ENCODE measurements at regions not wholly inside any gene's neighbourhood (a gene's known extent, or its start where the extent isn't known, plus 50 kb on each side); places are given as distances from the start of the nearest gene placed in this dataset.

DNA sequence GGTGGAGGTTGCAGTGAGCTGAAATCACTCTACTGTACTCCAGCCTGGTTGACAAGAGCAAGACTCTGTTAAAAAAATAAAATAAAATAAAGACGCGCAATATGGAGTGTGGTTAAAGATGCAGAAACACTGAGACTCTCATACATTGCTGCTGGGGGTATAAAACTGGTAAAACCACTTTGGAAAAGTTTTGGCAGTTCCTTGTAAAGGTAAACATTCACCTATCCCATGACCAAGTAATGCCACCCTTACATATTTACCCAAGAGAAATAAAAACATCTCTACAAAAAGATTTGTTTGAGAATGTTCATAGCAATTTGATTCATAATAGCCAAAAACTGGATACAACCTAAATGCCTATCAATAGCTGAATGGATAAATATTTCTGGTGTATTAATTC is 398.5 kb downstream of the PDCD6IP start:
- ATAC-seq: no peak
- WGBS, 3 donors: 98% methylated on average over 2 of the region's 2 CpGs
- Histone ChIP-seq H3K36me3 (ENCODE audit: insufficient read depth in 1 of 2, low read depth in 1 of 2) (no peaks in the 10 kb centered on the region), H3K4me1 (no peaks in the 10 kb centered on the region), H3K27me3 (ENCODE audit: insufficient read depth in 3 of 3, low read length in 2 of 3) (no peaks in the 10 kb centered on the region), H3K9me3 (no peaks in the 10 kb centered on the region), H3K4me3 (no peak overlapping the region), H3K27ac (no peak overlapping the region)
- intact Hi-C loops (cut with DNase I): no loop called here
- DNase-seq: no peak
- TF ChIP-seq, protein P1, sequence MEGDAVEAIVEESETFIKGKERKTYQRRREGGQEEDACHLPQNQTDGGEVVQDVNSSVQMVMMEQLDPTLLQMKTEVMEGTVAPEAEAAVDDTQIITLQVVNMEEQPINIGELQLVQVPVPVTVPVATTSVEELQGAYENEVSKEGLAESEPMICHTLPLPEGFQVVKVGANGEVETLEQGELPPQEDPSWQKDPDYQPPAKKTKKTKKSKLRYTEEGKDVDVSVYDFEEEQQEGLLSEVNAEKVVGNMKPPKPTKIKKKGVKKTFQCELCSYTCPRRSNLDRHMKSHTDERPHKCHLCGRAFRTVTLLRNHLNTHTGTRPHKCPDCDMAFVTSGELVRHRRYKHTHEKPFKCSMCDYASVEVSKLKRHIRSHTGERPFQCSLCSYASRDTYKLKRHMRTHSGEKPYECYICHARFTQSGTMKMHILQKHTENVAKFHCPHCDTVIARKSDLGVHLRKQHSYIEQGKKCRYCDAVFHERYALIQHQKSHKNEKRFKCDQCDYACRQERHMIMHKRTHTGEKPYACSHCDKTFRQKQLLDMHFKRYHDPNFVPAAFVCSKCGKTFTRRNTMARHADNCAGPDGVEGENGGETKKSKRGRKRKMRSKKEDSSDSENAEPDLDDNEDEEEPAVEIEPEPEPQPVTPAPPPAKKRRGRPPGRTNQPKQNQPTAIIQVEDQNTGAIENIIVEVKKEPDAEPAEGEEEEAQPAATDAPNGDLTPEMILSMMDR (IDR thresholded peaks at IDR 0.05): no peak

DNA sequence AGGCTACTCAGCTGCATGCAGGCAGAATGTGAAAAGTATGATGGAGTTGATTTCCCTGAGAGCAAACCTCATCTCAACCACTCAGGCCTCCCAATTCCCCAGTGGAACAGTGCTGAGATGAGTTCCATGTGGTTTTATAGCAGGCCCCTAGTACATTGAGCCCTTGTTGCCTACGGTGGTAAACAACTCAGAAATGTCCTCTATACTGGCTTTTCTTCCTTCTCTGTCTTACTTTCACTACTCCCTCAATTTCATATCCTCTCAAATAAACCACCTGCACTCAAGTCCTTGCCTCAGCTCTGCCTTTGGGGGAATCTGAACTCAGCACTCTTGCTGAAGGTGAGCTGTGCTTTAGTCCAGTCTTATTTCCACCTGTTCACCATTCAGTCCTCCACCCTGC is 399.9 kb downstream of the PDCD6IP start:
- intact Hi-C loops (cut with DNase I): no loop called here
- no peaks in the 10 kb centered on the region for H3K27me3 ChIP-seq (ENCODE audit: insufficient read depth in 3 of 3, low read length in 2 of 3)
- H3K36me3 ChIP-seq (ENCODE audit: insufficient read depth in 1 of 2, low read depth in 1 of 2): no peaks in the 10 kb centered on the region
- no peaks in the 10 kb centered on the region for H3K9me3 ChIP-seq
- H3K4me3 ChIP-seq: no peak overlapping the region
- 67 to 72% (median 72%) methylated on average over 1 of the region's 1 CpG for whole genome bisulfite sequencing, 3 donors
- DNase-seq (no peak), ATAC-seq (no peak)
- TF ChIP-seq, protein P1 (IDR thresholded peaks at IDR 0.05): no peak
- H3K27ac ChIP-seq: no peak overlapping the region
- no peaks in the 10 kb centered on the region for H3K4me1 ChIP-seq

DNA sequence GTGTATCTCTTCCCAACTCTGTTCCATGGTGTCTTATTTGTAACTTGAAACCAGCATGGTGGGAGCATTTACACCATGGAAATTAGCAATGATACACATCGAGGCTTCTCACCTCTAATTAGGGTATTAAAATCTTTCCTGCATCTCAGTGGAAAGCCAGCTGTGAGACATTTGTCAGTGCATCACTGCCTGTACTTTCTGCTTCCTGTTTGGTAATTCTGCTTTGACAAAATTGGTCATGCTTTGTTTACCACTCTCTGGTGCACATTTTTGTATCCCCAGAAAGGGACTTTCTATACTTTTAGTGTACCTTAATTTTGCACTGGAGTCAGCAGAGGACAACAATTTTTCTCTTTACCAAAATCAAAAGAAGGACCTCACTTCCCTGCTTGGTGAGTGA is 402.1 kb downstream of the PDCD6IP start:
- H3K36me3 ChIP-seq (ENCODE audit: insufficient read depth in 1 of 2, low read depth in 1 of 2): no peaks in the 10 kb centered on the region
- H3K4me1 ChIP-seq: no peaks in the 10 kb centered on the region
- no peak overlapping the region for H3K4me3 ChIP-seq
- no peaks in the 10 kb centered on the region for H3K9me3 ChIP-seq
- TF ChIP-seq, protein P1 (IDR thresholded peaks at IDR 0.05): no peak
- no peak for ATAC-seq
- no peak overlapping the region for H3K27ac ChIP-seq
- intact Hi-C loops (cut with DNase I): no loop called here
- 14 to 27% (median 18%) methylated on average over 1 of the region's 1 CpG for WGBS, 3 donors
- no peaks in the 10 kb centered on the region for H3K27me3 ChIP-seq (ENCODE audit: insufficient read depth in 3 of 3, low read length in 2 of 3)
- DNase-seq: no peak

DNA sequence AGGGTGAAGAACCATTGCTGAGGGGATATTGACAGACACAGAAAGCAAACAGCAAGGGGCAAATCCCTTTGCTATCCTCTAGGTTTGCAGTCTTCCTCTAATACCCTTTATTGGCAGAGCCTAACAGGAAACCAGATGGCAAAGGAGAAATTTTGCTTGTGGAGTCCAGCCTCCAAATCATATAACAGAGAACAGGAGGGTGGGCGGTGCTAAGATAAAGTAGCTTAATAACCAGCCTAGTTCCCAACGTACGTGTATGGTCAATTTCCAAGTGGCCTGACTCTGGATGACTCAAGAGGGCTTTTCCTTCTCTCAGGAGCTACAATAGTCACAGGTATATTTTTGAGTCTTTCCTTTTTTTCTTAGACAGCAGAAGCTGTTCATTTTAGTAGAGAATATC is 404.5 kb downstream of the PDCD6IP start:
- DNase-seq (no peak), ATAC-seq (no peak)
- Histone ChIP-seq H3K36me3 (ENCODE audit: insufficient read depth in 1 of 2, low read depth in 1 of 2) (no peaks in the 10 kb centered on the region), H3K27me3 (ENCODE audit: insufficient read depth in 3 of 3, low read length in 2 of 3) (no peaks in the 10 kb centered on the region), H3K9me3 (no peaks in the 10 kb centered on the region), H3K4me1 (no peaks in the 10 kb centered on the region), H3K27ac (no peak overlapping the region), H3K4me3 (no peak overlapping the region)
- TF ChIP-seq, protein P1 (IDR thresholded peaks at IDR 0.05): no peak
- intact Hi-C loops (cut with DNase I): no loop called here
- WGBS, 3 donors: 31 to 41% (median 33%) methylated on average over 3 of the region's 3 CpGs

DNA sequence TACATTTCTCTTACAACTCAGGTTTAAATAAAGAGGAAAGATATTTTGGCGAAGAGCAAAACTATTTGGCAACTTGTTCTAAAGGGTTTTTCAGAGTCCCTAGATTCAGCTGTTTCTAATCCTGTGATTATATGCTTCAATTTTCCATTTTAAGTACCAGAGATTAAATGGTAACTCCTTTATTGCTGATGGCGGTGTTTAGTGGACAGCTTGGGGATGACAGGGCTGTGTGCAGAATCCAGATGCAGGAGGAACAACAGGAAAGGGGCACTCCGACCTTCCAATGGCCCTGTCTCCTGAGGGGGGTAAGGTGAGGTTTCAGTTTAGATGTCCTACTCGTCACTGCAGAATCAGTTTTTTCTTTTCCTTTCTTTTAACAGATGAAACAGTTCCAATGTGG is 405.0 kb downstream of the PDCD6IP start:
- WGBS, 3 donors: 22 to 31% (median 27%) methylated on average over 4 of the region's 4 CpGs
- TF ChIP-seq, protein P1 (IDR thresholded peaks at IDR 0.05): no peak
- H3K27me3 ChIP-seq (ENCODE audit: insufficient read depth in 3 of 3, low read length in 2 of 3): no peaks in the 10 kb centered on the region
- intact Hi-C loops (cut with DNase I): no loop called here
- H3K36me3 ChIP-seq (ENCODE audit: insufficient read depth in 1 of 2, low read depth in 1 of 2): no peaks in the 10 kb centered on the region
- DNase-seq (no peak), ATAC-seq (no peak)
- H3K4me3 ChIP-seq: no peak overlapping the region
- no peaks in the 10 kb centered on the region for H3K4me1 ChIP-seq
- no peaks in the 10 kb centered on the region for H3K9me3 ChIP-seq
- no peak overlapping the region for H3K27ac ChIP-seq
